HCT116 (cell line): ENCODE measurements at regions not wholly inside any gene's neighbourhood (a gene's known extent, or its start where the extent isn't known, plus 50 kb on each side); places are given as distances from the start of the nearest gene placed in this dataset.

Source experiments
- ATAC-seq: fragments of 200-7000 bp; cut with Tn5 transposase; 2 replicates; pipeline ENCODE4 v1.9.1; 2020; ENCODE audit warnings: mild to moderate bottlenecking, moderate library complexity
- BruUV-seq: library from RNA; stranded (reverse); fragments of 400-500 nt; replicated peaks from 2 replicates; lab custom pipeline; 2021; lab: Mats Ljungman, UMichigan
- CTCF ChIA-PET: fragments of 300-600 bp; sonication (Branson Sonifier 250); formaldehyde crosslinking; loops from one replicate; lab custom pipeline; 2021; ENCODE audit warnings: antibody characterized with exemption; lab: Charles Lee
- POLR2A ChIA-PET: fragments of 300-600, 350-600 bp; sonication (Branson Sonifier 250); formaldehyde crosslinking; loops from one replicate; lab custom pipeline; 2021; ENCODE audit warnings: antibody characterized with exemption; lab: Charles Lee
- RAD21 ChIA-PET, 2 experiments: fragments of 300-600 bp; sonication (Branson Sonifier 250); formaldehyde crosslinking; loops; one replicate each; lab custom pipeline; 2023; ENCODE audit warnings: low total read pairs in 2 of 2; ENCODE audit not compliant: uncharacterized antibody in 2 of 2, unreplicated experiment in 2 of 2, low non-redundant PET in 1 of 2; lab: Charles Lee
- DNase-seq: peaks from one replicate; pipeline ENCODE4 v3.0.0-alpha.2; 2010; ENCODE audit warnings: low read depth, low spot score
- H2AFZ ChIP-seq: fragments of 200-600 bp; shearing (Covaris generic), sonication (generic); 2 replicates; pipeline ENCODE4 v1.6.1; 2017; ENCODE audit warnings: low read depth, mixed run types, mixed read lengths, antibody characterized with exemption, low read length; ENCODE audit not compliant: poor library complexity, severe bottlenecking
- H3K27ac ChIP-seq: 2 replicates; pipeline ENCODE4 v1.5.1; 2012; ENCODE audit warnings: low read depth, low read length
- H3K27me3 ChIP-seq: fragments of 200-600 bp; sonication (generic); 2 replicates; pipeline ENCODE4 v1.6.1; 2016; ENCODE audit warnings: mixed run types, low read length, mixed read lengths; ENCODE audit not compliant: insufficient read depth
- H3K36me3 ChIP-seq, 2 experiments: fragments of 200-500 bp in 1 of 2; fragments of 200-600 bp in 1 of 2; sonication (Bioruptor generic) in 1 of 2; sonication (generic) in 1 of 2; 2 replicates each; pipeline versions ENCODE4 v1.5.1 to v1.6.1; 2014 to 2016; ENCODE audit warnings: low read length in 2 of 2, inconsistent platforms in 1 of 2, mixed read lengths in 1 of 2, mixed run types in 1 of 2; ENCODE audit not compliant: insufficient read depth in 2 of 2, control insufficient read depth in 1 of 2
- H3K4me1 ChIP-seq, 2 experiments: fragments of 200-600 bp in 1 of 2; sonication (generic) in 1 of 2; 2 replicates each; pipeline versions ENCODE4 v1.5.1 to v1.6.1; 2012 to 2017; ENCODE audit warnings: low read length in 2 of 2, inconsistent platforms in 1 of 2, mild to moderate bottlenecking in 1 of 2, mixed read lengths in 1 of 2, mixed run types in 1 of 2, moderate library complexity in 1 of 2; ENCODE audit not compliant: insufficient read depth in 2 of 2, control insufficient read depth in 1 of 2
- H3K4me2 ChIP-seq: fragments of 200-600 bp; sonication (generic); 2 replicates; pipeline ENCODE4 v1.6.1; 2017; ENCODE audit warnings: mixed run types, low read length, mixed read lengths
- H3K4me3 ChIP-seq, 2 experiments: fragments of 200-600 bp in 1 of 2; sonication (generic) in 1 of 2; replicated peaks in 1 of 2; 2 replicates each; pipeline ENCODE4 v1.5.1; 2011 to 2016; ENCODE audit warnings: low read length in 2 of 2, control low read depth in 1 of 2, low read depth in 1 of 2, mild to moderate bottlenecking in 1 of 2, mixed read lengths in 1 of 2, mixed run types in 1 of 2
- H3K79me2 ChIP-seq: fragments of 200-600 bp; sonication (generic); 2 replicates; pipeline ENCODE4 v1.6.1; 2017; ENCODE audit warnings: mild to moderate bottlenecking, mixed run types, low read length, moderate library complexity, mixed read lengths; ENCODE audit not compliant: insufficient read depth
- H3K9ac ChIP-seq: fragments of 200-600 bp; sonication (generic); 2 replicates; pipeline ENCODE4 v1.6.1; 2016; ENCODE audit warnings: low read length, mixed read lengths
- H3K9me2 ChIP-seq: fragments of 200-600 bp; sonication (generic), shearing (Covaris generic); 2 replicates; pipeline ENCODE4 v1.6.1; 2017; ENCODE audit warnings: mixed run types, mild to moderate bottlenecking, moderate library complexity; ENCODE audit not compliant: insufficient read depth
- H3K9me3 ChIP-seq, 2 experiments: fragments of 200-500 bp in 1 of 2; fragments of 200-600 bp in 1 of 2; sonication (Bioruptor generic) in 1 of 2; sonication (generic) in 1 of 2; 2 replicates each; pipeline ENCODE4 v1.6.1; 2014 to 2017; ENCODE audit warnings: low read length in 2 of 2, mixed read lengths in 2 of 2, inconsistent platforms in 1 of 2, low read depth in 1 of 2, mild to moderate bottlenecking in 1 of 2, mixed run types in 1 of 2, moderate library complexity in 1 of 2; ENCODE audit not compliant: control insufficient read depth in 1 of 2, insufficient read depth in 1 of 2
- H4K20me1 ChIP-seq: fragments of 200-600 bp; sonication (generic), shearing (Covaris generic); 2 replicates; pipeline ENCODE4 v1.6.1; 2017; ENCODE audit warnings: mixed run types, mild to moderate bottlenecking, moderate library complexity; ENCODE audit not compliant: insufficient read depth
- CEBPB ChIP-seq: IDR thresholded peaks from 2 replicates; pipeline ENCODE4 v1.6.1; 2012; ENCODE audit warnings: low read depth
- EGR1 ChIP-seq: IDR thresholded peaks from 2 replicates; pipeline ENCODE4 v1.6.1; 2012; ENCODE audit warnings: low read depth
- EZH2phosphoT487 ChIP-seq: fragments of 200-600 bp; IDR thresholded peaks from 2 replicates; pipeline ENCODE4 v1.6.1; 2018; ENCODE audit warnings: antibody characterized with exemption, borderline replicate concordance
- JUND ChIP-seq: IDR thresholded peaks from 2 replicates; pipeline ENCODE4 v1.6.1; 2012
- SRF ChIP-seq: IDR thresholded peaks from 2 replicates; pipeline ENCODE4 v1.6.1; 2012; ENCODE audit warnings: low read depth
- YY1 ChIP-seq: IDR thresholded peaks from 2 replicates; pipeline ENCODE4 v1.6.1; 2011; ENCODE audit warnings: low read length, low read depth, moderate library complexity, mild to moderate bottlenecking; ENCODE audit not compliant: insufficient replicate concordance; ENCODE audit errors: extremely low read depth
- ZFX ChIP-seq: fragments of 450-650 bp; IDR thresholded peaks from 2 replicates; pipeline ENCODE4 v1.6.1; 2017
- ZNF274 ChIP-seq: fragments of 200-500 bp; sonication (Bioruptor generic); IDR thresholded peaks from 2 replicates; pipeline ENCODE4 v1.6.1; 2014; ENCODE audit warnings: mild to moderate bottlenecking, low read depth, low read length, inconsistent platforms
- intact Hi-C: fragments of 100-400 bp; cut with micrococcal nuclease; formaldehyde crosslinking; loops from 2 replicates; pipeline ENCODE4 v1.10.0; 2022
- TF ChIP-seq, protein P1 (sequence below): IDR thresholded peaks from 2 replicates; pipeline ENCODE4 v1.6.1; 2012
- TF ChIP-seq, protein P2 (sequence below): IDR thresholded peaks from 2 replicates; pipeline ENCODE4 v1.6.1; 2011; ENCODE audit warnings: mild to moderate bottlenecking, low read length, moderate library complexity; ENCODE audit not compliant: insufficient replicate concordance; ENCODE audit errors: extremely low read depth

DNA sequence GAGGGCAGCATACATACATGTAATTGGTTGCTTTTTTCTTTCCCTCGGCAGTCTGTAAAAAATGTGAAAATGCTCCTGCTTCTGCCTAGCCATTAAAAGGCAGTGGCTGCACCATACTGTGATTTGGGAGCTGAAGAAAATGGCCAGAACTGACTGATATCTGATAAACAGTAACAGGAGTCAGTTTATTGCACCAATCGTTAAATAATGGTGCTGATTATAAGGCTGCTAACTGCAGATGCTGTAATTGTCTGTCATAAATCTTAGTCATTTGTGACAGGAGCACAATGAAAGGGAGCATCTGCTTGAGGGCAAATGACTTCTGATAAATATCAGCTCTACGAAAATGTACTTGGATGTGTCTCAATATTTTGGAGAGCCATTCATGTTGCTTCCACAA is 263.1 kb upstream of the DNAJC19 start:
- Histone ChIP-seq H3K4me3 (no peak overlapping the region), H4K20me1 (no peaks in the 10 kb centered on the region), H3K9me3 (no peaks in the 10 kb centered on the region), H3K4me1 (no peaks in the 10 kb centered on the region), H3K9me2 (no peaks in the 10 kb centered on the region), H2AFZ (no peak overlapping the region), H3K4me2 (no peak overlapping the region), H3K36me3 (no peaks in the 10 kb centered on the region), H3K9ac (no peak overlapping the region), H3K27me3 (peaks cover 35% of the 10 kb centered on the region), H3K79me2 (no peaks in the 10 kb centered on the region), H3K27ac (no peak overlapping the region)
- DNase-seq (no peak), ATAC-seq (no peak)
- POLR2A ChIA-PET: no interaction called here
- no TSS peak for BruUV-seq
- RAD21 ChIA-PET: no interaction called here
- intact Hi-C loops: no loop called here
- CTCF ChIA-PET: interaction anchor here (1.0 kb wide), 1 partner anchor 42 kb away, joined by 3 read pairs; no protein-coding TSS in a partner anchor
- no peak for TF ChIP-seq YY1
- TF ChIP-seq EZH2phosphoT487: no peak
- TF ChIP-seq JUND: no peak
- TF ChIP-seq, protein P1, sequence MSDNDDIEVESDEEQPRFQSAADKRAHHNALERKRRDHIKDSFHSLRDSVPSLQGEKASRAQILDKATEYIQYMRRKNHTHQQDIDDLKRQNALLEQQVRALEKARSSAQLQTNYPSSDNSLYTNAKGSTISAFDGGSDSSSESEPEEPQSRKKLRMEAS: no peak
- no peak for TF ChIP-seq EGR1
- TF ChIP-seq SRF: no peak
- no peak for TF ChIP-seq ZFX
- TF ChIP-seq ZNF274: no peak
- TF ChIP-seq, protein P2, sequence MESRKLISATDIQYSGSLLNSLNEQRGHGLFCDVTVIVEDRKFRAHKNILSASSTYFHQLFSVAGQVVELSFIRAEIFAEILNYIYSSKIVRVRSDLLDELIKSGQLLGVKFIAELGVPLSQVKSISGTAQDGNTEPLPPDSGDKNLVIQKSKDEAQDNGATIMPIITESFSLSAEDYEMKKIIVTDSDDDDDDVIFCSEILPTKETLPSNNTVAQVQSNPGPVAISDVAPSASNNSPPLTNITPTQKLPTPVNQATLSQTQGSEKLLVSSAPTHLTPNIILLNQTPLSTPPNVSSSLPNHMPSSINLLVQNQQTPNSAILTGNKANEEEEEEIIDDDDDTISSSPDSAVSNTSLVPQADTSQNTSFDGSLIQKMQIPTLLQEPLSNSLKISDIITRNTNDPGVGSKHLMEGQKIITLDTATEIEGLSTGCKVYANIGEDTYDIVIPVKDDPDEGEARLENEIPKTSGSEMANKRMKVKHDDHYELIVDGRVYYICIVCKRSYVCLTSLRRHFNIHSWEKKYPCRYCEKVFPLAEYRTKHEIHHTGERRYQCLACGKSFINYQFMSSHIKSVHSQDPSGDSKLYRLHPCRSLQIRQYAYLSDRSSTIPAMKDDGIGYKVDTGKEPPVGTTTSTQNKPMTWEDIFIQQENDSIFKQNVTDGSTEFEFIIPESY: no peak
- no peak for TF ChIP-seq CEBPB
